Umbilical cord (tissue), 1 donor: ENCODE measurements at regions not wholly inside any gene's neighbourhood (a gene's known extent, or its start where the extent isn't known, plus 50 kb on each side); places are given as distances from the start of the nearest gene placed in this dataset.

ENCODE experiments used
- DNase-seq: peaks from one replicate; pipeline ENCODE4 v3.0.0-alpha.2; 2015; ENCODE audit warnings: low spot score

GRCh38 chr10:71067098-71067740 is 145.2 kb upstream of the UNC5B start:
- no peak for DNase-seq

GRCh38 chr10:71068861-71069271 is 143.5 kb upstream of the UNC5B start:
- DNase-seq: peak; percentile 68

- no peak for DNase-seq
Measured at GRCh38 chr10:71069909-71070666, 142.3 kb upstream of the UNC5B start.

GRCh38 chr10:71070741-71071140 is 141.6 kb upstream of the UNC5B start:
- no peak for DNase-seq

GRCh38 chr10:71072131-71072822 is 140.1 kb upstream of the UNC5B start:
- peak; percentile 26 for DNase-seq

GRCh38 chr10:71072823-71073210 is 139.6 kb upstream of the UNC5B start:
- DNase-seq: no peak

- DNase-seq: no peak
Measured at GRCh38 chr10:71073451-71074175, 138.8 kb upstream of the UNC5B start.

GRCh38 chr10:71074176-71074755 is 138.1 kb upstream of the UNC5B start:
- DNase-seq: no peak

- no peak for DNase-seq
Measured at GRCh38 chr10:71075086-71075758, 137.1 kb upstream of the UNC5B start.

GRCh38 chr10:71075759-71076472 is 136.5 kb upstream of the UNC5B start:
- no peak for DNase-seq

GRCh38 chr10:71076473-71077142 is 135.8 kb upstream of the UNC5B start:
- no peak for DNase-seq

- DNase-seq: no peak
Measured at GRCh38 chr10:71077143-71077581, 135.2 kb upstream of the UNC5B start.

- no peak for DNase-seq
Measured at GRCh38 chr10:71077796-71078453, 134.4 kb upstream of the UNC5B start.

- DNase-seq: no peak
Measured at GRCh38 chr10:71078454-71079145, 133.8 kb upstream of the UNC5B start.

- no peak for DNase-seq
Measured at GRCh38 chr10:71079761-71080380, 132.5 kb upstream of the UNC5B start.

- DNase-seq: no peak
Measured at GRCh38 chr10:71080381-71081228, 131.8 kb upstream of the UNC5B start.

- DNase-seq: no peak
Measured at GRCh38 chr10:71081229-71081560, 131.2 kb upstream of the UNC5B start.
